ENCODE measurements at regions not wholly inside any gene's neighbourhood (a gene's known extent, or its start where the extent isn't known, plus 50 kb on each side); places are given as distances from the start of the nearest gene placed in this dataset.
"Not testable (repeated sequence)": the region's sequence is repeated elsewhere in the genome, so short reads cannot be mapped to it uniquely, and the experiment has no call there.

GRCh38 chr13:62139597-62139996 is 723.9 kb upstream of the PCDH20 start:
- DNase-seq, result no peak

GRCh38 chr13:62137629-62138405 is 722.2 kb upstream of the PCDH20 start:
- no peak for DNase-seq

GRCh38 chr13:62131604-62132003 is 716.0 kb upstream of the PCDH20 start:
- no peak for DNase-seq

- DNase-seq, result no peak
Measured at GRCh38 chr13:62130062-62130970, 714.7 kb upstream of the PCDH20 start.

- DNase-seq, result no peak
Measured at GRCh38 chr13:62129000-62129551, 713.4 kb upstream of the PCDH20 start.

DNA sequence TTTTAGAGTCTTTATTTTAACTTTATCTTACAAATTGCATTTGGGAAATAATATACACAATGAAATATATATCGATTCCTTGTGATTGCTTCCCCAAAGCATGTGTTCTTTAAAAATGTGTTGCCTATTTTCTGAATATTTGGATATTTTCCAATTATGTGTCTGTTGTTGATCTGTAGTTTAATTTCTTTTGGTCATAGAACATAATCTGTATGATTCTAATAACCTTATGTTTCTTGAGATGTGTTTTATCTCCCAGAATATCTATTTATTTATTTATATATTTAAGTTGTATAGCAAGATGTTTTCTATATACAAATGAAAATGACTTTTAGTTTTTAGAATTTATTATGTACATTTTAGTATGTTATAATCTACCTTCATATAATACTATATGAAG is 710.8 kb upstream of the PCDH20 start:
- no peak for DNase-seq

DNA sequence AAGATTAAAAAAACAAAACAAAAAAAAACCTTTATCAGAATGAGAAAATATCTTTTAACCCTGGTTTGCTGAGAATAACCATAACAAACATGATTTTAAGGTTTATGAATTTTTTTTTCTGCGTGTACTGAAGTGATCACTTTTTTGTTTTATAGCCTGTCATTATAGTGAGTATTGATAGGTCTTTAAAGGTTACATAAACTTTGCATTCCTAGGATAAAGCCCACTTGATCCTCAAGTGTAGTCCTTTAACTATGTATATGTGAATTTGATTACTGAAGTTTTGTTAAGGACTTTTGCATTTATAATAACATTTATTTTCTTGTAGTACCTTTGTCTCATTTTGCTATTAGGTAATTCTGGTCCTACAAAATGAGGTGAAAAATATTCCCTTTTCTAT is 709.8 kb upstream of the PCDH20 start:
- no peak for DNase-seq

DNA sequence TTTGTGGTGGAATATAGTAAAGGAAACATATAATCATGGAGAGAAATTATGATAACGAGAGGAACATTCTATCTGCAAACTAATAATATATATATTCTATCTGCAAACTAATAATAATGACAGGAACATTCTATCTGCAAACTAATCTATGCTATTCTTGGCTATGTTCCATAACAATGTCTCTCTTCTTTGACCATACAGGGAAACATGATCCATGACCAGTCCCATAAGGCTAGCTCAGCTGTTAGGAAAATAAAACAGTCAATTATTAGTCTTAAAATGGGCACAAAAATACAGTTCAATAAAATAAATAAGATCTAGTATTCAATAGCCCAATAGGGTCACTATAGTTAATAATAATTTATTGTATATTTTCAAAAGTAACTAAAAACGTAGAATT is 707.8 kb upstream of the PCDH20 start:
- no peak for DNase-seq

DNA sequence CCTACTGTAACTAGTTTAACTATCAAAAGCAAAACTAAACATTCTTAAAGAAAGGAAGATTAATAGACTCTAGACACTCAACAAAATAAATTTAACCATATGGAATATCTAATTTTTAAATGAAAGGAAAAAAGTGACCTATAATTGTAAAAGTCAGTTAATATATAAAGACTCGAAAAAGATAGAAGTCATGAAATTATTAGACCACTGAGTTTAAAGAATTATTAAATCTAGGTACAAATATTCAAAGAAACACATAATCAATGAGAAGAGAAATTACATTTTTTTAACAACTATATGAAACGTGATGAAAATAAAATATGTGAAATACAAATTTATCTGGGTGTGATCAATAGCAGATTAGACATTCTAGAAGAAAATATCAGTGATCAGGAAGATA is 706.8 kb upstream of the PCDH20 start:
- DNase-seq, result no peak

DNA sequence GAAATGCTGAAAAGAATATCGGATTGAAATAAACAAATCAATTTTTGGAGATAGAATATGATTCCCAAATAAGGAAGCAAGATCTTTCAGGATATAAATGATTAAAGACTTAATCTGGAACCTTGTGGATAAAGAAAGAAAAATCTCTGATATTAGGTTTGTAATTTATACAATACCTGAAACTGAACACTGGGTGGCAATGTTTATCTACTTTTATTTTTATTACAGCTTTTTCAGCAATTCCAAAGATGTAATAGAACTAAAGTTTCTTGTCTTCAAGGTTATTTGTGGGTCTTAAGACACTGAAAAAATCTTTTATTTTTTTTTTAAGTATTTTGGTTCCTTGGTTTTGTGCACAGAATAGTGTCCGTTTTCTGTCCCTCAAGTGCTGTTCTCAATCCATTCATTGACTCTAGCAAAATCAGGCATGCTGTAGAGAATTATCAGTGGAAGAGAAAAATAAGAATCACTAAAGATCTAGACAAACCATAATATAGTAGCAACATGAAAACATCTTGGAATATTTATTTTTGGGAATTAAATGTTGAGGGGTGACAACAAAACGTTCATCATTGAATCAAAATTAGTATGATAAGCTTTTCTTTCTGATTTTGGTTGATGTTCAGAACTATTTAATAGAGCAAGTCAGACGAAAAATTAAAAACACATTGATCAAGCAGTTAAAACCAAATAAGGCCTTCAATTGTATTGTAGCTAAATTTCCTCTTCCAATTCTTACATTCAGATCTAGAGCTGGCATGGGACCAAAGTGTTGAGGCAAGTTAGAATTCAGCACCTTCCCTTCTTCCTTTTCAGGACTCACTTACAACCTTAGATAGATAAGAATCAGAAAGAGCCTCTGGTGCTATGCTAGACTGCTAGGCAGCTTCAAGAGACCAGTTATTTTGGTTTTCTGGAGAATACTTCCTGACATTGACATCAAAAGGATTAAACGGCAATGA is 704.4 kb upstream of the PCDH20 start:
- no peak for DNase-seq

GRCh38 chr13:62115831-62116230 is 700.2 kb upstream of the PCDH20 start:
- no peak for DNase-seq

- DNase-seq, result no peak
Measured at GRCh38 chr13:62113179-62113578, 697.5 kb upstream of the PCDH20 start.

DNA sequence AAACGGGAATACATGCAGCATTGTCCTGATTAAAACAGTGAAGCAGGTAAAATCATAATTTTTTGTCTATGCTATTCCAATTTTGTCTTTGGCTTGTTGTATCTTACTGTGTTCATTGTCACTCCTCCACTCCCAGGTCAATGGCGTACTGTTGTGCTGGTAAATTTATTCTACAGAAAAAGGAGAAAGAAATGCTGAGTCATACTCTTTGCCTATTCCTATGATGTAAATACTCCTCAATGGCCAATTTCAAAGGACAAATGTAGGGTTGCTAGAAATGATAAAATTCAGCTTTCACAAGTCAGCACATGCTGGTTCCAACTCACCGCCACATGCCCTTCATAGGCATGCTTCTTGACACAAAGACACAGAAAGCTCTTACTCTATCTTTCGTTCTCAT is 694.4 kb upstream of the PCDH20 start:
- no peak for DNase-seq

DNA sequence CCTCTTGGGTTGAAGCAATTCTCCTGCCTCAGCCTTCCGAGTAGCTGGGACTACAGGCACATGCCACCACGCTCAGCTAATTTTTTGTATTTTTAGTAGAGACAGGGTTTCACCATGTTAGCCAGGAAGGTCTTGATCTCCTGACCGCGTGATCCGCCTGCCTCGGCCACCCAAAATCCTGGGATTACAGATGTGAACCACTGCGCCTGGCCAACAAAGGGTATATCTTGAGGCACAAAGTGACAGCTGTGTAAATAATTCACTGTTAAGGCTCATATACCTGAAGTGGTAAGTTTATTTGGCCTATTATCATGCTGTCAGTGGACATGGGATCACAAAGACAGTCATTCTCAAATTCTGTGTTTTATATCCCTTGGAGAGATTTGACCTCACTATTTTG is 688.5 kb upstream of the PCDH20 start:
- not testable (repeated sequence) for DNase-seq

DNA sequence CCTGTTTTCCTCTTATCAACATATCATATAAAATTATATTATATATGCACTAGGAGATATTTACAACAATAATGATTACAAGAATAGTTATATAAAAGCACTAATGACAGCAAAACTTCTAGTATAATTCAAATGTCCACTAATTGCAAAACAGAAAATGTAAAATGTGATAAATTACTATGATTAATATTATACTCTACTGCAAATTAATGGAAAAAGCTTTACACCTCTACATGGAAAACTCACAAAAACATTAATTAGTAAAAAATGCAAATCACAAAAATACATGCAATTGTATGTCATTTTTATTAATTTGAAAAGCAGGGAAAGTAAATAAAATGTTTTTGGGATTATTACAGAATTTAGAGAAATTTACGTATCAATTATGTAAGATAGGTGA is 681.0 kb upstream of the PCDH20 start:
- no peak for DNase-seq

GRCh38 chr13:62094932-62095331 is 679.3 kb upstream of the PCDH20 start:
- no peak for DNase-seq

- DNase-seq, result no peak
Measured at GRCh38 chr13:62093984-62094780, 678.5 kb upstream of the PCDH20 start.

DNA sequence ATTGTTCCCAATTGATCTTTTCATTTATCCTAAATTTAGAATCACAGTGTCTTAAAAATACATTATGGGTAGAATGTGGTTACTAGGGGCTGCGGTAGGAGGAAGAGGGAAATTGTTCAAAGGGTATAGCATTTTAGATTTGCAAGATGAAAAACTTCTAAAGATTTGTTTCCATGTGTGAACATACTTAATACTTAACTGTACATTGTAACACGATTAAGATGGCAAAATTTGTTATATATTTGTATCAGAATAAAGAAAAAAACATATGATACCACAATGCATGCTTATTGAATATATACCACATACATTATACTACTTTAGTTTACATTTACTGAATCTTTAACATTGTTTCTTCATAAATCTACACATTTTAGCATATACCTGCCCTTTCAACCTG is 677.3 kb upstream of the PCDH20 start:
- DNase-seq, result no peak

- DNase-seq, result no peak
Measured at GRCh38 chr13:62092536-62092935, 676.9 kb upstream of the PCDH20 start.

DNA sequence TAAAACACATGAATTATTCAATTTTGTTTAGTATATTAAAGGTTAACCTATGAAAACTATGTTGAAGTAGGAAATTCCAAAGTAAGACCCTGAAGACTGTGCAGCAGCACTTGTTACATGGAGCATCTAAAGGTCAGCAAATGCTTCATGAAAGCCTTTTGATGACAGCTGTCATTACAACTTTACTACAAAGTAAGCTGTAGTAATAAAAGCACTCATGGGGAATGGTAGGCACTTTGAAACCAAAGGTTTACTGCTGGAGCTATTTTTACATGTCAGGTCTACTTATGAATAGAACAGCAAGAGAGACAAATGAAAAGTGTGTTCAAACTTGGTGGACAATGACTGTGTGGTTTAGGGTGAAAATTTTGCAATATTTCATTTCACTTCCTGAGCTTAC is 672.5 kb upstream of the PCDH20 start:
- no peak for DNase-seq

GRCh38 chr13:62087124-62087523 is 671.5 kb upstream of the PCDH20 start:
- DNase-seq, result no peak
